Upper lobe of left lung (tissue), 6 donors: ENCODE measurements at regions not wholly inside any gene's neighbourhood (a gene's known extent, or its start where the extent isn't known, plus 50 kb on each side); places are given as distances from the start of the nearest gene placed in this dataset.

Experiments used
- ATAC-seq, 2 donors: fragments of 200-7000 bp; cut with Tn5 transposase; one replicate each; pipeline ENCODE4 v1.9.1; 2022; ENCODE audit warnings: mild to moderate bottlenecking in 2 of 2, moderate library complexity in 2 of 2; ENCODE audit not compliant: low FRiP score in 2 of 2
- DNase-seq, 2 donors: peaks; one replicate each; pipeline ENCODE4 v3.0.0-alpha.2; 2019 to 2020
- H3K27ac ChIP-seq, 4 donors: fragments of 200-600 bp; sonication (generic); one replicate each; pipeline ENCODE4 v1.5.1; 2016 to 2019
- H3K27me3 ChIP-seq, 4 donors: fragments of 200-600 bp; sonication (generic); one replicate each; pipeline ENCODE4 v1.5.1; 2017 to 2019
- H3K36me3 ChIP-seq, 4 donors: fragments of 200-600 bp; sonication (generic); one replicate each; pipeline ENCODE4 v1.5.1; 2016 to 2019
- H3K4me1 ChIP-seq, 4 donors: fragments of 200-600 bp; sonication (generic); one replicate each; pipeline ENCODE4 v1.5.1; 2018 to 2019
- H3K4me3 ChIP-seq, 4 donors: fragments of 200-600 bp; sonication (generic); one replicate each; pipeline ENCODE4 v1.5.1; 2017 to 2019; ENCODE audit warnings: mild to moderate bottlenecking in 2 of 4, moderate library complexity in 1 of 4
- H3K9me3 ChIP-seq, 4 donors: fragments of 200-600 bp; sonication (generic); one replicate each; pipeline ENCODE4 v1.5.1; 2018 to 2019
- CTCF ChIP-seq, 6 experiments: fragments of 450-650 bp in 4 of 6; fragments of 200-600 bp in 2 of 6; sonication (generic) in 2 of 6; IDR thresholded peaks; one replicate each; pipeline ENCODE4 v1.5.1; 2016 to 2019; ENCODE audit warnings: antibody characterized with exemption in 6 of 6
- EP300 ChIP-seq, 4 donors: sonication (generic); formaldehyde crosslinking; IDR thresholded peaks; one replicate each; pipeline ENCODE4 v1.5.1; 2017; ENCODE audit warnings: antibody characterized with exemption in 4 of 4, control low read depth in 2 of 4
- POLR2A ChIP-seq, 4 donors: fragments of 450-650 bp; IDR thresholded peaks; one replicate each; pipeline ENCODE4 v1.5.1; 2016 to 2017; ENCODE audit warnings: antibody characterized with exemption in 4 of 4, mild to moderate bottlenecking in 2 of 4
- POLR2AphosphoS5 ChIP-seq, 2 donors: sonication (generic); formaldehyde crosslinking; IDR thresholded peaks; one replicate each; pipeline ENCODE4 v1.5.1; 2017; ENCODE audit warnings: antibody characterized with exemption in 2 of 2
- WGBS, 2 donors: methylation state at CpG; one replicate each; pipeline ENCODE4 v1.1.5; 2017 to 2018; 5-methylcytosine and 5-hydroxymethylcytosine counted together
- donor health status: DM: no; HTN: no; CAD: no; lungs with moderate emphysema.
- donor health status: DM: no; HTN: yes; CAD: no; lungs with severe emphysema.

GRCh38 chr3:5057272-5057671, 64.8 kb upstream of the ARL8B start:
- Histone ChIP-seq H3K27ac (no peak overlapping the region), H3K36me3 (no peaks in the 10 kb centered on the region), H3K9me3 (no peaks in the 10 kb centered on the region), H3K4me1 (peaks cover 7 to 31% (median 13%) of the 10 kb centered on the region in 4 donors), H3K27me3 (no peaks in the 10 kb centered on the region), H3K4me3 (no peak overlapping the region)
- TF ChIP-seq POLR2AphosphoS5 (IDR thresholded peaks at IDR 0.05) (no peak), EP300 (IDR thresholded peaks at IDR 0.05) (no peak), CTCF (IDR thresholded peaks at IDR 0.05) (no peak), POLR2A (IDR thresholded peaks at IDR 0.05) (no peak)
- ATAC-seq (no peak), DNase-seq (no peak)
- WGBS, 2 donors, result 66 to 72% methylated on average over 6 of the region's 6 CpGs

DNA sequence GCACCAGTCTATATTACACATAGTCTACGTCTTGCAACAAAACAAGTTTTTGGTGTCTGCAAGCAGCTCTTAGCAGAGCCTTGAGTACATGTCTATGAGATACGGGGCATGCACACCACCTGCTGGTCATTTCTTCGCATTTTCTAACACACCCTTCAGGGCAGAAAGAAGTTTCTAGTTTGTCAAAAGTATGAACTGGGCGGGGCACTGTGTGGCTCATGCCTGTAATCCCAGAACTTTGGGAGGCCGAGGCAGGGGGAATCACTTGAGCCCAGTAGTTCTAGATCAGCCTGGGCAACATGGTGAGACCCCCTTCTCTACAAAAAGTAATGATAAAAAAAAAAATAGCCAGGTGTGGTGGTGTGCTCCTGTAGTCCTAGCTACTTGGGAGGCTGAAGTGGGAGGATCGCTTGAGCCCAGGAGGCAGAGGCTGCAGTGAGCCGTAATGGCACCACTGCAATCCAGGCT, 64.2 kb upstream of the ARL8B start:
- DNase-seq (peak in 1 of 2 donors; percentile 88), ATAC-seq (peak; percentile 88 to 90)
- Histone ChIP-seq H3K4me3 (no peak overlapping the region), H3K9me3 (no peaks in the 10 kb centered on the region), H3K4me1 (peaks cover 7 to 31% (median 13%) of the 10 kb centered on the region in 4 donors), H3K27ac (no peak overlapping the region), H3K27me3 (no peaks in the 10 kb centered on the region), H3K36me3 (no peaks in the 10 kb centered on the region)
- 30 to 31% methylated on average over 7 of the region's 7 CpGs for WGBS, 2 donors
- TF ChIP-seq CTCF (IDR thresholded peaks at IDR 0.05) (peak; percentile 70 to 90 (median 82)), POLR2A (IDR thresholded peaks at IDR 0.05) (no peak), EP300 (IDR thresholded peaks at IDR 0.05) (no peak), POLR2AphosphoS5 (IDR thresholded peaks at IDR 0.05) (no peak)

- peak in 1 of 2 donors; percentile 61 for ATAC-seq
Observed at GRCh38 chr3:5058471-5058951, 63.6 kb upstream of the ARL8B start.

DNA sequence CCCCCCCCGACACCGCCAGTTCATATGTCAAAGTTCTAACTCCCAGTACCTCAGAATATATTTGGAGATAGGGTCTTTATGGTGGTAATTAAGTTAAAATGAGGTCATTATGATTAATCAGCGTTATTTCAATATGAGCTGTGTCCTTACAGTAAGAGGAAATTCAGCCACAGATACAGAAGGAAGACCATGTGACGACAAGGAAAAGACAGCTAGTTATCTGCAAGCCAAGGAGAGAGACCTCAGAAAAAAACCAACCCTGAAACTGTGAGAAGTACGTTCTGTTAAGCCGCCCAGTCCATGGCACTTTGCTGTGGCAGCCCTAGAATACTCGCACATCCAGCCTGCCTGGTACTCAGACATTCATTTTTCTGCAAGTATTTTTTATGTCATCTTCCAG, 62.3 kb upstream of the ARL8B start:
- H3K9me3 ChIP-seq, result no peaks in the 10 kb centered on the region
- peaks cover 7 to 24% (median 13%) of the 10 kb centered on the region in 4 donors for H3K4me1 ChIP-seq
- WGBS, 2 donors, result 80 to 84% methylated on average over 7 of the region's 7 CpGs
- H3K36me3 ChIP-seq, result no peaks in the 10 kb centered on the region
- H3K27me3 ChIP-seq, result no peaks in the 10 kb centered on the region
- DNase-seq (no peak), ATAC-seq (no peak)
- no peak overlapping the region for H3K27ac ChIP-seq
- TF ChIP-seq EP300 (IDR thresholded peaks at IDR 0.05) (no peak), CTCF (IDR thresholded peaks at IDR 0.05) (no peak), POLR2AphosphoS5 (IDR thresholded peaks at IDR 0.05) (no peak), POLR2A (IDR thresholded peaks at IDR 0.05) (no peak)
- H3K4me3 ChIP-seq, result no peak overlapping the region

More at GRCh38 chr3:5058471-5058951, 63.6 kb upstream of the ARL8B start:
- TF ChIP-seq CTCF (IDR thresholded peaks at IDR 0.05) (no peak), POLR2AphosphoS5 (IDR thresholded peaks at IDR 0.05) (no peak), EP300 (IDR thresholded peaks at IDR 0.05) (no peak), POLR2A (IDR thresholded peaks at IDR 0.05) (no peak)
- Histone ChIP-seq H3K27me3 (no peaks in the 10 kb centered on the region), H3K27ac (no peak overlapping the region), H3K36me3 (no peaks in the 10 kb centered on the region), H3K4me3 (no peak overlapping the region), H3K9me3 (no peaks in the 10 kb centered on the region), H3K4me1 (peaks cover 7 to 31% (median 13%) of the 10 kb centered on the region in 4 donors)
- no peak for DNase-seq

DNA sequence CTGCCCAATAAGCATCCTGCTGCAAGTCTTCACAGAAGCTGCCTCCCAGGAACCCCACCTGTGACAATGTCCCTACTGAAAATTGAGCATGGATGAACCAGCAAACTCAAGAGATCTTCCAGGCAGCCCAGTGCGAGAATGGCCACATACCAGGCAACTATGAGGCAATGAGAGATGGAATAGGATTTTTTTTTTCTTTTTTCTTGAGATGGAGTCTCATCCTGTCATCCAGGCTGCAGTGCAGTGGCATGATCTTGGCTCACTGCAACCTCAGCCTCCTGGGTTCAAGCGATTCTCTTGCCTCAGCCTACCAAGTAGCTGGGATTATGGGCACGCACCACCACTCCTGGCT, 60.9 kb upstream of the ARL8B start:
- Histone ChIP-seq H3K27ac (no peak overlapping the region), H3K4me3 (no peak overlapping the region), H3K9me3 (no peaks in the 10 kb centered on the region), H3K4me1 (peaks cover 2 to 15% (median 11%) of the 10 kb centered on the region in 4 donors), H3K36me3 (no peaks in the 10 kb centered on the region), H3K27me3 (no peaks in the 10 kb centered on the region)
- ATAC-seq, result no peak
- no peak for TF ChIP-seq EP300 (IDR thresholded peaks at IDR 0.05)
- 88 to 89% methylated on average over 3 of the region's 3 CpGs for WGBS, 2 donors
- no peak for DNase-seq
